CD14-positive monocyte (primary cell): ENCODE measurements at regions not wholly inside any gene's neighbourhood (a gene's known extent, or its start where the extent isn't known, plus 50 kb on each side); places are given as distances from the start of the nearest gene placed in this dataset.

Experiments used
- DNase-seq, 3 donors: peaks; one replicate each; pipeline ENCODE4 v3.0.0-alpha.2; 2011 to 2022
- H2AFZ ChIP-seq: 2 replicates; pipeline ENCODE4 v1.6.0; 2012; ENCODE audit warnings: mild to moderate bottlenecking, low read depth, low read length, inconsistent platforms; ENCODE audit not compliant: insufficient read depth, poor library complexity, severe bottlenecking
- H3K27ac ChIP-seq, 2 donors: 1 replicate in 1 of 2; 2 replicates in 1 of 2; pipeline ENCODE4 v1.5.1; 2012 to 2013; ENCODE audit warnings: low read length in 2 of 2, control low read depth in 1 of 2, inconsistent platforms in 1 of 2, low read depth in 1 of 2, mild to moderate bottlenecking in 1 of 2
- H3K27me3 ChIP-seq, 2 donors: one replicate each; pipeline versions ENCODE4 v1.6.0 to v1.6.1; 2011 to 2013; ENCODE audit warnings: low read length in 2 of 2; ENCODE audit not compliant: control insufficient read depth in 2 of 2, insufficient read depth in 2 of 2
- H3K36me3 ChIP-seq, 2 donors: replicated peaks in 1 of 2; 1 replicate in 1 of 2; 2 replicates in 1 of 2; pipeline versions ENCODE4 v1.5.1 to v1.6.1; 2012 to 2013; ENCODE audit warnings: low read length in 2 of 2, control low read depth in 1 of 2, inconsistent platforms in 1 of 2, mild to moderate bottlenecking in 1 of 2; ENCODE audit not compliant: insufficient read depth in 2 of 2, control insufficient read depth in 1 of 2
- H3K4me1 ChIP-seq, 2 donors: 1 replicate in 1 of 2; 2 replicates in 1 of 2; pipeline versions ENCODE4 v1.5.1 to v1.6.1; 2012 to 2013; ENCODE audit warnings: low read length in 2 of 2, control low read depth in 1 of 2, inconsistent platforms in 1 of 2, mild to moderate bottlenecking in 1 of 2, moderate library complexity in 1 of 2; ENCODE audit not compliant: insufficient read depth in 2 of 2, control insufficient read depth in 1 of 2
- H3K4me2 ChIP-seq: replicated peaks from 2 replicates; pipeline ENCODE3; 2012; ENCODE audit warnings: low read length, moderate library complexity, mild to moderate bottlenecking; ENCODE audit not compliant: poor library complexity, severe bottlenecking; ENCODE audit errors: extremely low read depth
- H3K4me3 ChIP-seq, 3 experiments: fragments of 200-600 bp in 1 of 3; sonication (generic) in 1 of 3; replicated peaks in 1 of 3; 1 replicate in 2 of 3; 2 replicates in 1 of 3; pipeline ENCODE4 v1.5.1; 2011 to 2013; ENCODE audit warnings: low read length in 3 of 3, mild to moderate bottlenecking in 3 of 3, control low read depth in 2 of 3, low read depth in 2 of 3, inconsistent platforms in 1 of 3, moderate library complexity in 1 of 3
- H3K79me2 ChIP-seq: 2 replicates; pipeline ENCODE4 v1.6.0; 2012; ENCODE audit warnings: mild to moderate bottlenecking, control low read depth, inconsistent platforms, low read length, moderate library complexity; ENCODE audit not compliant: insufficient read depth
- H3K9ac ChIP-seq: 2 replicates; pipeline ENCODE4 v1.6.0; 2017; ENCODE audit warnings: low read length, mild to moderate bottlenecking; ENCODE audit not compliant: insufficient read depth, poor library complexity, severe bottlenecking
- H3K9me3 ChIP-seq, 2 donors: replicated peaks in 1 of 2; 1 replicate in 1 of 2; 2 replicates in 1 of 2; pipeline versions ENCODE4 v1.5.1 to v1.6.1; 2012 to 2013; ENCODE audit warnings: low read length in 2 of 2, control low read depth in 1 of 2; ENCODE audit not compliant: control insufficient read depth in 1 of 2, insufficient read depth in 1 of 2
- H4K20me1 ChIP-seq: 2 replicates; pipeline ENCODE4 v1.6.0; 2012; ENCODE audit warnings: mild to moderate bottlenecking, low read length, control low read depth, moderate library complexity; ENCODE audit not compliant: insufficient read depth
- H3K27ac Mint-ChIP-seq, 7 donors: one replicate each; pipeline ENCODE4 v1.8.0; 2020; ENCODE audit warnings: mild to moderate bottlenecking in 7 of 7, mixed read lengths in 7 of 7, moderate library complexity in 6 of 7, inconsistent platforms in 2 of 7
- H3K27me3 Mint-ChIP-seq, 3 donors: one replicate each; pipeline ENCODE4 v1.8.0; 2021 to 2022; ENCODE audit warnings: low read depth in 3 of 3, mild to moderate bottlenecking in 3 of 3, mixed read lengths in 3 of 3, moderate library complexity in 3 of 3, inconsistent platforms in 1 of 3
- H3K36me3 Mint-ChIP-seq, 2 donors: one replicate each; pipeline ENCODE4 v1.8.0; 2020; ENCODE audit warnings: mixed read lengths in 2 of 2, inconsistent platforms in 1 of 2, mild to moderate bottlenecking in 1 of 2
- H3K4me1 Mint-ChIP-seq: one replicate; pipeline ENCODE4 v1.8.0; 2020; ENCODE audit warnings: mild to moderate bottlenecking, mixed read lengths
- H3K4me3 Mint-ChIP-seq, 2 donors: one replicate each; pipeline ENCODE4 v1.8.0; 2020; ENCODE audit warnings: mild to moderate bottlenecking in 2 of 2, mixed read lengths in 2 of 2, moderate library complexity in 1 of 2
- H3K9me3 Mint-ChIP-seq, 7 donors: one replicate each; pipeline ENCODE4 v1.8.0; 2020 to 2022; ENCODE audit warnings: mixed read lengths in 7 of 7, mild to moderate bottlenecking in 6 of 7, moderate library complexity in 6 of 7, inconsistent platforms in 2 of 7
- CTCF ChIP-seq: fragments of 200-600 bp; IDR thresholded peaks from one replicate; pipeline ENCODE4 v1.8.0; 2022; ENCODE audit warnings: antibody characterized with exemption, mild to moderate bottlenecking
- WGBS: methylation state at CpG from one replicate; pipeline ENCODE4 v1.1.5; 2013; ENCODE audit warnings: missing lambda C conversion rate; ENCODE audit not compliant: insufficient coverage; 5-methylcytosine and 5-hydroxymethylcytosine counted together
- intact Hi-C, 2 donors: fragments of 100-400 bp; cut with micrococcal nuclease; formaldehyde crosslinking; loops; one replicate each; pipeline versions ENCODE4 v1.15.0 to v1.15.1; 2023

- no peak for TF ChIP-seq CTCF
- peaks cover 10% of the 10 kb centered on the region for H3K4me1 Mint-ChIP-seq
- H4K20me1 ChIP-seq, result no peaks in the 10 kb centered on the region
These were observed 485.3 kb downstream of the PDCD6IP start for GRCh38 chr3:34283751-34284150.

GRCh38 chr3:34284959-34285826 lies 486.8 kb downstream of the PDCD6IP start:
- 100% methylated on average over 3 of the region's 7 CpGs for WGBS
- Mint-ChIP-seq H3K36me3 (no peaks in the 10 kb centered on the region), H3K4me1 (peaks cover under 1% of the 10 kb centered on the region)

More at GRCh38 chr3:34283751-34284150, 485.3 kb downstream of the PDCD6IP start:
- WGBS, result no CpG with 5 or more reads among the region's 3 CpGs
- Histone ChIP-seq H3K36me3 (no peaks in the 10 kb centered on the region), H3K4me1 (no peaks in the 10 kb centered on the region), H3K4me3 (no peak overlapping the region), H3K4me2 (no peak overlapping the region), H3K79me2 (no peaks in the 10 kb centered on the region), H3K9me3 (no peaks in the 10 kb centered on the region), H3K27me3 (no peaks in the 10 kb centered on the region), H3K9ac (no peak overlapping the region), H3K27ac (no peak overlapping the region), H2AFZ (no peak overlapping the region)
- no peaks in the 10 kb centered on the region for H3K36me3 Mint-ChIP-seq
- H3K9me3 Mint-ChIP-seq, result peaks cover 0 to 6% (median 2%) of the 10 kb centered on the region in 7 donors
- H3K27ac Mint-ChIP-seq, result no peak overlapping the region
- no peak overlapping the region for H3K4me3 Mint-ChIP-seq
- intact Hi-C loops, result no loop called here
- H3K27me3 Mint-ChIP-seq, result no peaks in the 10 kb centered on the region
- no peak for DNase-seq

More at GRCh38 chr3:34284959-34285826, 486.8 kb downstream of the PDCD6IP start:
- Mint-ChIP-seq H3K4me3 (no peak overlapping the region), H3K9me3 (peaks cover 0 to 4% (median 0%) of the 10 kb centered on the region in 7 donors), H3K27ac (no peak overlapping the region), H3K27me3 (no peaks in the 10 kb centered on the region)
- intact Hi-C loops, result no loop called here
- Histone ChIP-seq H3K79me2 (no peaks in the 10 kb centered on the region), H3K9me3 (no peaks in the 10 kb centered on the region), H3K4me1 (no peaks in the 10 kb centered on the region), H3K27ac (no peak overlapping the region), H3K4me3 (no peak overlapping the region), H2AFZ (no peak overlapping the region), H3K27me3 (no peaks in the 10 kb centered on the region), H3K9ac (no peak overlapping the region), H3K36me3 (no peaks in the 10 kb centered on the region), H4K20me1 (no peaks in the 10 kb centered on the region), H3K4me2 (no peak overlapping the region)
- TF ChIP-seq CTCF, result no peak
- DNase-seq, result no peak
